Uterus (tissue), 2 donors: ENCODE measurements at regions not wholly inside any gene's neighbourhood (a gene's known extent, or its start where the extent isn't known, plus 50 kb on each side); places are given as distances from the start of the nearest gene placed in this dataset.

Experiments used
- POLR2A ChIP-seq, 2 donors: fragments of 450-650 bp; IDR thresholded peaks; one replicate each; pipeline ENCODE4 v1.6.1; 2016; ENCODE audit warnings: antibody characterized with exemption in 2 of 2, mild to moderate bottlenecking in 1 of 2, moderate library complexity in 1 of 2
- TF ChIP-seq, protein P1 (sequence below), 4 experiments: fragments of 200-600 bp in 2 of 4; fragments of 450-650 bp in 2 of 4; sonication (generic) in 2 of 4; IDR thresholded peaks; one replicate each; pipeline ENCODE4 v1.5.1; 2016 to 2019; ENCODE audit warnings: antibody characterized with exemption in 4 of 4, mild to moderate bottlenecking in 2 of 4, moderate library complexity in 1 of 4

DNA sequence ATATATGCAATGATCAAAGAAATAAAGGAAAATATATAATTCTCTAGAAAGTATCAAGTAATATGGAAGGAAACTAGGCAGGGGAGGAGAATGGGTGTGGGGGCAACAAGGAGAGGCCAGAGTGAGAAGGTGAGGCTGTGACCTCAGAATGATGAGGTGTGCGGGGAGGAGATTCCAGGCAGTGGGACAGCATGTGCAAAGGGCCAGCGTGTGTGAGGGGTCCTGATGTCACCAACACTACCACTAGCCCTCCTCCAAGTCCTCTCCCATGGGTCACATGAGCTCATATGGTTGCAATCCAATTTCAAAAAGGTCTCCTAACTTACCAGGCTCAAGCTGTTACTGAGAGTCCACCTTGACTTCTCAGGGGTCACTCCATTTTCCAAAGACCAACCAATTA is 463.9 kb downstream of the MN1 start:
- TF ChIP-seq, protein P1, sequence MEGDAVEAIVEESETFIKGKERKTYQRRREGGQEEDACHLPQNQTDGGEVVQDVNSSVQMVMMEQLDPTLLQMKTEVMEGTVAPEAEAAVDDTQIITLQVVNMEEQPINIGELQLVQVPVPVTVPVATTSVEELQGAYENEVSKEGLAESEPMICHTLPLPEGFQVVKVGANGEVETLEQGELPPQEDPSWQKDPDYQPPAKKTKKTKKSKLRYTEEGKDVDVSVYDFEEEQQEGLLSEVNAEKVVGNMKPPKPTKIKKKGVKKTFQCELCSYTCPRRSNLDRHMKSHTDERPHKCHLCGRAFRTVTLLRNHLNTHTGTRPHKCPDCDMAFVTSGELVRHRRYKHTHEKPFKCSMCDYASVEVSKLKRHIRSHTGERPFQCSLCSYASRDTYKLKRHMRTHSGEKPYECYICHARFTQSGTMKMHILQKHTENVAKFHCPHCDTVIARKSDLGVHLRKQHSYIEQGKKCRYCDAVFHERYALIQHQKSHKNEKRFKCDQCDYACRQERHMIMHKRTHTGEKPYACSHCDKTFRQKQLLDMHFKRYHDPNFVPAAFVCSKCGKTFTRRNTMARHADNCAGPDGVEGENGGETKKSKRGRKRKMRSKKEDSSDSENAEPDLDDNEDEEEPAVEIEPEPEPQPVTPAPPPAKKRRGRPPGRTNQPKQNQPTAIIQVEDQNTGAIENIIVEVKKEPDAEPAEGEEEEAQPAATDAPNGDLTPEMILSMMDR (IDR thresholded peaks at IDR 0.05), result no peak
- no peak for TF ChIP-seq POLR2A (IDR thresholded peaks at IDR 0.05)
